ENCODE measurements at regions not wholly inside any gene's neighbourhood (a gene's known extent, or its start where the extent isn't known, plus 50 kb on each side); places are given as distances from the start of the nearest gene placed in this dataset.

DNA sequence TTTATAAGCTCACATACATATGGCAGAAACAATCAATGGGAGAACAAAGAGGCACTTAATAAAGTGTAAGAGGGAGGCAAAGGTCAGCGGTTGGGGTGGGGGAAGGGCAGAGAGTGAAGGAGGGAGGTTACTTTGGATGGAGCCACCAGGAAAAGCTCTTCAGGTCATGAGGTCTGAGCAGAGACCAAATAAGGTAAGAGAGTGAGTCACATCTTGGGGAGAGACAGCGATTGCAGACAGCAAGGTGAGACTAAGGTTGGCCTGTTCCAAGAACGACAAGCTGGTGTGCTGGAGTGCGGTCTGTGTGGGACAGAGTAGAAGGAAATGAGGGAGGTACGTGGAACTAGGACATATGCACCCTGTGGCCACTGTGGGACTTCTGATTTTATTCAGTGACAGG is 74.3 kb upstream of the TOMM7 start:
- no peak for DNase-seq
- no peak overlapping the region for H2AFZ ChIP-seq (ENCODE audit: low read length)
- H3F3A ChIP-seq (ENCODE audit: insufficient read depth, low read length) = no peaks in the 10 kb centered on the region
- H4K20me1 ChIP-seq (ENCODE audit: insufficient read depth, low read length) = no peaks in the 10 kb centered on the region
- no peak overlapping the region for H3K4me3 ChIP-seq (ENCODE audit: low read length)
- H3K27ac ChIP-seq (ENCODE audit: low read length) = no peak overlapping the region
- H3K36me3 ChIP-seq (replicated peaks; ENCODE audit: insufficient read depth, low read length) = no peaks in the 10 kb centered on the region
- H3K79me2 ChIP-seq (ENCODE audit: low read length) = no peaks in the 10 kb centered on the region
- H3K4me2 ChIP-seq (ENCODE audit: low read depth, low read length) = no peak overlapping the region
- H3K9me2 ChIP-seq (replicated peaks; ENCODE audit: insufficient read depth, low read length) = no peaks in the 10 kb centered on the region
- TF ChIP-seq, protein P1, sequence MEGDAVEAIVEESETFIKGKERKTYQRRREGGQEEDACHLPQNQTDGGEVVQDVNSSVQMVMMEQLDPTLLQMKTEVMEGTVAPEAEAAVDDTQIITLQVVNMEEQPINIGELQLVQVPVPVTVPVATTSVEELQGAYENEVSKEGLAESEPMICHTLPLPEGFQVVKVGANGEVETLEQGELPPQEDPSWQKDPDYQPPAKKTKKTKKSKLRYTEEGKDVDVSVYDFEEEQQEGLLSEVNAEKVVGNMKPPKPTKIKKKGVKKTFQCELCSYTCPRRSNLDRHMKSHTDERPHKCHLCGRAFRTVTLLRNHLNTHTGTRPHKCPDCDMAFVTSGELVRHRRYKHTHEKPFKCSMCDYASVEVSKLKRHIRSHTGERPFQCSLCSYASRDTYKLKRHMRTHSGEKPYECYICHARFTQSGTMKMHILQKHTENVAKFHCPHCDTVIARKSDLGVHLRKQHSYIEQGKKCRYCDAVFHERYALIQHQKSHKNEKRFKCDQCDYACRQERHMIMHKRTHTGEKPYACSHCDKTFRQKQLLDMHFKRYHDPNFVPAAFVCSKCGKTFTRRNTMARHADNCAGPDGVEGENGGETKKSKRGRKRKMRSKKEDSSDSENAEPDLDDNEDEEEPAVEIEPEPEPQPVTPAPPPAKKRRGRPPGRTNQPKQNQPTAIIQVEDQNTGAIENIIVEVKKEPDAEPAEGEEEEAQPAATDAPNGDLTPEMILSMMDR (IDR thresholded peaks at IDR 0.05; ENCODE audit: low read length) = no peak
- TF ChIP-seq EZH2phosphoT487 (IDR thresholded peaks at IDR 0.05; ENCODE audit: low read length) (no peak), EZH2 (optimal IDR thresholded peaks at IDR 0.05; ENCODE audit: low read depth, low read length) (no peak)
- H3K9me3 ChIP-seq (replicated peaks; ENCODE audit: insufficient read depth, low read length) = no peaks in the 10 kb centered on the region
- H3K4me1 ChIP-seq (ENCODE audit: low read length) = peaks cover 8% of the 10 kb centered on the region
- H3K9ac ChIP-seq (ENCODE audit: low read length) = no peak overlapping the region
- H3K27me3 ChIP-seq (replicated peaks; ENCODE audit: insufficient read depth, low read length) = no peaks in the 10 kb centered on the region

GRCh38 chr7:22895828-22896165 is 73.1 kb upstream of the TOMM7 start:
- Histone ChIP-seq H3K9me3 (replicated peaks; ENCODE audit: insufficient read depth, low read length) (no peaks in the 10 kb centered on the region), H3K4me3 (ENCODE audit: low read length) (no peak overlapping the region), H3K36me3 (replicated peaks; ENCODE audit: insufficient read depth, low read length) (no peaks in the 10 kb centered on the region), H3K79me2 (ENCODE audit: low read length) (no peaks in the 10 kb centered on the region), H3K27ac (ENCODE audit: low read length) (no peak overlapping the region), H2AFZ (ENCODE audit: low read length) (no peak overlapping the region), H4K20me1 (ENCODE audit: insufficient read depth, low read length) (no peaks in the 10 kb centered on the region), H3K9ac (ENCODE audit: low read length) (no peak overlapping the region), H3K4me1 (ENCODE audit: low read length) (peaks cover 8% of the 10 kb centered on the region), H3K9me2 (replicated peaks; ENCODE audit: insufficient read depth, low read length) (no peaks in the 10 kb centered on the region), H3F3A (ENCODE audit: insufficient read depth, low read length) (no peaks in the 10 kb centered on the region), H3K4me2 (ENCODE audit: low read depth, low read length) (no peak overlapping the region), H3K27me3 (replicated peaks; ENCODE audit: insufficient read depth, low read length) (no peaks in the 10 kb centered on the region)
- TF ChIP-seq EZH2 (optimal IDR thresholded peaks at IDR 0.05; ENCODE audit: low read depth, low read length) = no peak
- TF ChIP-seq, protein P1 (IDR thresholded peaks at IDR 0.05; ENCODE audit: low read length) = no peak
- no peak for DNase-seq

GRCh38 chr7:22895140-22895827 is 72.6 kb upstream of the TOMM7 start:
- TF ChIP-seq EZH2phosphoT487 (IDR thresholded peaks at IDR 0.05; ENCODE audit: low read length) (no peak), EZH2 (optimal IDR thresholded peaks at IDR 0.05; ENCODE audit: low read depth, low read length) (no peak)
- TF ChIP-seq, protein P1 (IDR thresholded peaks at IDR 0.05; ENCODE audit: low read length) = no peak
- no peak overlapping the region for H2AFZ ChIP-seq (ENCODE audit: low read length)

More at GRCh38 chr7:22895140-22895827, 72.6 kb upstream of the TOMM7 start:
- Histone ChIP-seq H3K9ac (ENCODE audit: low read length) (no peak overlapping the region), H4K20me1 (ENCODE audit: insufficient read depth, low read length) (no peaks in the 10 kb centered on the region), H3F3A (ENCODE audit: insufficient read depth, low read length) (no peaks in the 10 kb centered on the region), H3K36me3 (replicated peaks; ENCODE audit: insufficient read depth, low read length) (no peaks in the 10 kb centered on the region), H3K27ac (ENCODE audit: low read length) (no peak overlapping the region), H3K79me2 (ENCODE audit: low read length) (no peaks in the 10 kb centered on the region), H3K9me2 (replicated peaks; ENCODE audit: insufficient read depth, low read length) (no peaks in the 10 kb centered on the region), H3K4me3 (ENCODE audit: low read length) (no peak overlapping the region), H3K4me2 (ENCODE audit: low read depth, low read length) (no peak overlapping the region), H3K4me1 (ENCODE audit: low read length) (peaks cover 3% of the 10 kb centered on the region), H3K9me3 (replicated peaks; ENCODE audit: insufficient read depth, low read length) (no peaks in the 10 kb centered on the region), H3K27me3 (replicated peaks; ENCODE audit: insufficient read depth, low read length) (no peaks in the 10 kb centered on the region)
- no peak for DNase-seq
